Activated CD4-positive, alpha-beta T cell treated with anti-CD3 and anti-CD28 coated beads, Interleukin-2, amount 50 U/mL, for 24 hours (primary cell): ENCODE measurements at regions not wholly inside any gene's neighbourhood (a gene's known extent, or its start where the extent isn't known, plus 50 kb on each side); places are given as distances from the start of the nearest gene placed in this dataset.
"Not testable (repeated sequence)": the region's sequence is repeated elsewhere in the genome, so short reads cannot be mapped to it uniquely, and the experiment has no call there.

ENCODE experiments used
- DNase-seq, 2 donors: peaks; one replicate each; pipeline ENCODE4 v3.0.0-alpha.2; 2020; ENCODE audit warnings: low read depth in 1 of 2, low spot score in 1 of 2

- DNase-seq, result not testable (repeated sequence)
These were observed 321.5 kb downstream of the EMP1 start for GRCh38 chr12:13518034-13518433.

- DNase-seq, result no peak
These were observed 313.2 kb downstream of the EMP1 start for GRCh38 chr12:13509740-13510139.

GRCh38 chr12:13505636-13506035 is 309.1 kb downstream of the EMP1 start:
- DNase-seq, result no peak

- no peak for DNase-seq
These were observed 308.7 kb downstream of the EMP1 start for GRCh38 chr12:13505224-13505623.

GRCh38 chr12:13504736-13505135 is 308.2 kb downstream of the EMP1 start:
- no peak for DNase-seq

GRCh38 chr12:13504074-13504473 is 307.5 kb downstream of the EMP1 start:
- DNase-seq, result no peak

- no peak for DNase-seq
These were observed 306.7 kb downstream of the EMP1 start for GRCh38 chr12:13503094-13503835.

GRCh38 chr12:13499008-13499407 is 302.5 kb downstream of the EMP1 start:
- DNase-seq, result no peak

GRCh38 chr12:13496111-13496510 is 299.6 kb downstream of the EMP1 start:
- DNase-seq, result no peak

GRCh38 chr12:13489246-13489645 is 292.7 kb downstream of the EMP1 start:
- DNase-seq, result no peak

- no peak for DNase-seq
These were observed 290.8 kb downstream of the EMP1 start for GRCh38 chr12:13487326-13487725.

- DNase-seq, result no peak
These were observed 290.3 kb downstream of the EMP1 start for GRCh38 chr12:13486794-13487193.

- DNase-seq, result no peak
These were observed 282.2 kb downstream of the EMP1 start for GRCh38 chr12:13478650-13479181.

- no peak for DNase-seq
These were observed 277.9 kb downstream of the EMP1 start for GRCh38 chr12:13474381-13474780.

GRCh38 chr12:13472690-13473089 is 276.2 kb downstream of the EMP1 start:
- DNase-seq, result no peak

- DNase-seq, result no peak
These were observed 274.9 kb downstream of the EMP1 start for GRCh38 chr12:13471471-13471870.

- no peak for DNase-seq
These were observed 269.1 kb downstream of the EMP1 start for GRCh38 chr12:13465635-13466034.

- no peak for DNase-seq
These were observed 266.7 kb downstream of the EMP1 start for GRCh38 chr12:13463189-13463588.

GRCh38 chr12:13462450-13462849 is 265.9 kb downstream of the EMP1 start:
- no peak for DNase-seq

GRCh38 chr12:13455778-13456144 is 259.2 kb downstream of the EMP1 start:
- DNase-seq, result no peak

GRCh38 chr12:13454991-13455777 is 258.7 kb downstream of the EMP1 start:
- no peak for DNase-seq

- DNase-seq, result no peak
These were observed 256.5 kb downstream of the EMP1 start for GRCh38 chr12:13452955-13453570.
